HepG2 (cell line): ENCODE measurements at regions not wholly inside any gene's neighbourhood (a gene's known extent, or its start where the extent isn't known, plus 50 kb on each side); places are given as distances from the start of the nearest gene placed in this dataset.

Source experiments
- ATAC-seq: fragments of 200-7000 bp; cut with Tn5 transposase; 3 replicates; pipeline ENCODE4 v1.9.1; 2020; ENCODE audit warnings: mild to moderate bottlenecking, moderate library complexity
- BruUV-seq: library from RNA; stranded (reverse); fragments of 400-500 nt; replicated peaks from 2 replicates; lab custom pipeline; 2021; lab: Mats Ljungman, UMichigan
- CTCF ChIA-PET: fragments of 300-600 bp; formaldehyde crosslinking; extraction: SDS; loops from one replicate; lab custom pipeline; 2021; ENCODE audit warnings: low total read pairs, inconsistent platforms, low intra/inter-chr PET ratio; lab: Yijun Ruan, JAX
- POLR2A ChIA-PET: fragments of 350-600 bp; sonication (Branson Sonifier 250); formaldehyde crosslinking; loops from one replicate; lab custom pipeline; 2020; ENCODE audit warnings: antibody characterized with exemption, inconsistent platforms; lab: Yijun Ruan, JAX
- DNase-seq: peaks from one replicate; pipeline ENCODE4 v3.0.0-alpha.2; 2015; ENCODE audit warnings: low spot score
- FAIRE-seq: peaks from 3 replicates; lab custom pipeline; 2011; peaks lifted over from hg19 to GRCh38; lab: Jason Lieb, UNC
- H2AFZ ChIP-seq: one replicate; pipeline ENCODE4 v1.6.1; 2011; ENCODE audit warnings: low read length, inconsistent platforms
- H3K27ac ChIP-seq: fragments of 300-600 bp; 3 replicates; pipeline ENCODE4 v1.8.0; 2011; ENCODE audit warnings: mixed run types, mild to moderate bottlenecking, mixed read lengths, low read length, inconsistent platforms; ENCODE audit not compliant: insufficient read depth; ENCODE audit errors: extremely low read length
- H3K27me3 ChIP-seq, 2 experiments: fragments of 200-600 bp in 1 of 2; 2 replicates in 1 of 2; 3 replicates in 1 of 2; pipeline versions ENCODE4 v1.6.0 to v1.8.0; 2011; ENCODE audit warnings: low read length in 2 of 2, mild to moderate bottlenecking in 2 of 2, moderate library complexity in 2 of 2, inconsistent platforms in 1 of 2; ENCODE audit not compliant: insufficient read depth in 2 of 2, control insufficient read depth in 1 of 2
- H3K36me3 ChIP-seq, 2 experiments: fragments of 200-600 bp in 1 of 2; replicated peaks in 1 of 2; 2 replicates in 1 of 2; 3 replicates in 1 of 2; pipeline versions ENCODE4 v1.5.1 to v1.8.0; 2011; ENCODE audit warnings: low read length in 2 of 2, inconsistent platforms in 1 of 2; ENCODE audit not compliant: insufficient read depth in 2 of 2, control insufficient read depth in 1 of 2
- H3K4me1 ChIP-seq: 2 replicates; pipeline ENCODE4 v1.5.1; 2012; ENCODE audit warnings: low read length, inconsistent platforms; ENCODE audit not compliant: insufficient read depth
- H3K4me2 ChIP-seq: 2 replicates; pipeline ENCODE4 v1.6.0; 2011; ENCODE audit warnings: low read depth, low read length, inconsistent platforms
- H3K4me3 ChIP-seq, 3 experiments: fragments of 200-600 bp in 1 of 3; sonication (generic), shearing (Covaris generic) in 1 of 3; replicated peaks in 1 of 3; 2 replicates each; pipeline ENCODE4 v1.5.1; 2011 to 2016; ENCODE audit warnings: low read length in 3 of 3, inconsistent platforms in 2 of 3, low read depth in 2 of 3, mild to moderate bottlenecking in 2 of 3, control low read depth in 1 of 3, mixed read lengths in 1 of 3; ENCODE audit not compliant: insufficient read depth in 1 of 3
- H3K79me2 ChIP-seq: one replicate; pipeline ENCODE4 v1.6.1; 2011; ENCODE audit warnings: low read length, inconsistent platforms; ENCODE audit not compliant: insufficient read depth
- H3K9ac ChIP-seq: 2 replicates; pipeline ENCODE4 v1.6.0; 2011; ENCODE audit warnings: mild to moderate bottlenecking, low read depth, low read length, inconsistent platforms; ENCODE audit not compliant: insufficient read depth
- H3K9me3 ChIP-seq: 2 replicates; pipeline ENCODE4 v1.5.1; 2012; ENCODE audit warnings: mild to moderate bottlenecking, low read length
- H4K20me1 ChIP-seq: 2 replicates; pipeline ENCODE4 v1.6.0; 2011; ENCODE audit warnings: inconsistent platforms, mild to moderate bottlenecking, low read length, moderate library complexity; ENCODE audit not compliant: insufficient read depth
- EED ChIP-seq: sonication (generic); formaldehyde crosslinking; IDR thresholded peaks from 2 replicates; pipeline ENCODE4 v1.5.0; 2020; ENCODE audit warnings: mild to moderate bottlenecking, missing genetic modification reagents
- GZF1 ChIP-seq: sonication (generic); formaldehyde crosslinking; IDR thresholded peaks from 2 replicates; pipeline ENCODE4 v1.5.1; 2020; ENCODE audit warnings: mild to moderate bottlenecking, missing genetic modification reagents
- HMG20A ChIP-seq: IDR thresholded peaks from 2 replicates; pipeline ENCODE4 v1.6.1; 2016; ENCODE audit warnings: borderline replicate concordance
- HMGA1 ChIP-seq: sonication (generic); formaldehyde crosslinking; conservative IDR thresholded peaks from 2 replicates; pipeline ENCODE4 v1.4.0; 2020; ENCODE audit warnings: missing genetic modification reagents
- PAXIP1 ChIP-seq: sonication (generic); formaldehyde crosslinking; conservative IDR thresholded peaks from 2 replicates; pipeline ENCODE4 v1.4.0; 2020; ENCODE audit warnings: mild to moderate bottlenecking, missing genetic modification reagents, moderate library complexity
- RELA ChIP-seq: sonication (generic); formaldehyde crosslinking; IDR thresholded peaks from 2 replicates; pipeline ENCODE4 v1.4.0; 2020; ENCODE audit warnings: missing genetic modification reagents
- TCF7L2 ChIP-seq: IDR thresholded peaks from 2 replicates; pipeline ENCODE4 v1.6.1; 2011; ENCODE audit warnings: mild to moderate bottlenecking, low read depth, low read length, moderate library complexity
- ZNF570 ChIP-seq: sonication (generic); formaldehyde crosslinking; IDR thresholded peaks from 2 replicates; pipeline ENCODE4 v1.4.0; 2020; ENCODE audit warnings: mild to moderate bottlenecking, missing genetic modification reagents, borderline replicate concordance
- ZNF614 ChIP-seq: IDR thresholded peaks from 2 replicates; pipeline ENCODE4 v1.6.1; 2018; ENCODE audit warnings: missing biosample characterization, missing genetic modification reagents, inconsistent platforms, borderline replicate concordance
- WGBS: methylation state at CpG from one replicate; pipeline ENCODE4 v1.1.6; 2017; ENCODE audit warnings: low lambda C conversion rate; 5-methylcytosine and 5-hydroxymethylcytosine counted together
- in situ Hi-C: cut with HindIII; loops from 2 replicates; pipeline ENCODE4 v1.10.0; 2017; ENCODE audit warnings: low pct_unique_long_range_greater_than_20kb; ENCODE audit not compliant: extremely low pct_ligation_motif_present
- intact Hi-C: fragments of 100-400 bp; cut with micrococcal nuclease; formaldehyde crosslinking; loops from one replicate; pipeline ENCODE4 v1.10.0; 2022; ENCODE audit not compliant: unreplicated experiment

GRCh38 chr13:39254601-39255000 is 216.3 kb downstream of the NHLRC3 start:
- Histone ChIP-seq H3K4me3 (no peak overlapping the region), H3K79me2 (no peaks in the 10 kb centered on the region), H3K4me1 (no peaks in the 10 kb centered on the region), H3K36me3 (no peaks in the 10 kb centered on the region), H3K27ac (no peak overlapping the region), H3K27me3 (no peaks in the 10 kb centered on the region), H2AFZ (no peak overlapping the region), H3K4me2 (no peak overlapping the region), H3K9ac (no peak overlapping the region), H4K20me1 (no peaks in the 10 kb centered on the region), H3K9me3 (no peaks in the 10 kb centered on the region)
- WGBS: 7% methylated on average over 5 of the region's 5 CpGs
- intact Hi-C loops: no loop called here
- no peak for ATAC-seq
- CTCF ChIA-PET: no interaction called here
- in situ Hi-C loops: loop anchor here (25.0 kb wide), 1 partner anchor 358 kb away; the partner anchor contains the start of gene LHFPL6
- POLR2A ChIA-PET: no interaction called here
- no peak for DNase-seq
- TF ChIP-seq TCF7L2: no peak
- TF ChIP-seq ZNF570: no peak
- no peak for TF ChIP-seq ZNF614 (CRISPR knock-in tag)
- TF ChIP-seq GZF1 (CRISPR knock-in tag): no peak
- no TSS peak for BruUV-seq
- FAIRE-seq: no peak

- H3K4me3 ChIP-seq: no peak overlapping the region
- TF ChIP-seq EED (CRISPR knock-in tag) (no peak), HMG20A (CRISPR knock-in tag) (no peak), HMGA1 (CRISPR knock-in tag) (no peak), RELA (CRISPR knock-in tag) (no peak), PAXIP1 (CRISPR knock-in tag) (no peak)
- intact Hi-C loops: no loop called here
- H3K9me3 ChIP-seq: no peaks in the 10 kb centered on the region
- FAIRE-seq (no peak), ATAC-seq (no peak), DNase-seq (no peak)
- no TSS peak for BruUV-seq
- no peaks in the 10 kb centered on the region for H3K4me1 ChIP-seq
- no peaks in the 10 kb centered on the region for H3K79me2 ChIP-seq
- in situ Hi-C loops: loop anchor here (25.0 kb wide), 1 partner anchor 355 kb away; the partner anchor contains the start of gene LHFPL6
- H3K27ac ChIP-seq: no peak overlapping the region
- WGBS: 34% methylated on average over 3 of the region's 3 CpGs
- H4K20me1 ChIP-seq: no peaks in the 10 kb centered on the region
- no peaks in the 10 kb centered on the region for H3K27me3 ChIP-seq
- POLR2A ChIA-PET: no interaction called here
- no peak overlapping the region for H3K4me2 ChIP-seq
- no peaks in the 10 kb centered on the region for H3K36me3 ChIP-seq
- CTCF ChIA-PET: no interaction called here
- H2AFZ ChIP-seq: no peak overlapping the region
- no peak overlapping the region for H3K9ac ChIP-seq
Measured at GRCh38 chr13:39257642-39258041, 219.4 kb downstream of the NHLRC3 start.
